ENCODE measurements at regions not wholly inside any gene's neighbourhood (a gene's known extent, or its start where the extent isn't known, plus 50 kb on each side); places are given as distances from the start of the nearest gene placed in this dataset.
A peak's percentile ranks its signal among the peaks of the same experiment; 100 is the strongest.

- POLR2A ChIA-PET = interaction anchor here (1.2 kb wide), 1 partner anchor 38 kb away, joined by 3 read pairs; no protein-coding TSS in a partner anchor
- H3K9me3 ChIP-seq (ENCODE audit: low read length) = no peaks in the 10 kb centered on the region
- intact Hi-C loops (cut with micrococcal nuclease; ENCODE audit: unreplicated experiment) = no loop called here
- no peaks in the 10 kb centered on the region for H3K9me2 ChIP-seq (ENCODE audit: insufficient read depth, low read length)
- no peak overlapping the region for H3K4me3 ChIP-seq (ENCODE audit: low read depth, low read length, poor library complexity, severe bottlenecking)
- no peak overlapping the region for H3K4me2 ChIP-seq (ENCODE audit: low read length)
- no peak for DNase-seq (ENCODE audit: low spot score)
- H3K27ac ChIP-seq (ENCODE audit: low read depth, low read length, poor library complexity, severe bottlenecking) = no peak overlapping the region
- TF ChIP-seq CTCF (conservative IDR thresholded peaks at IDR 0.05; ENCODE audit: low read length) (no peak), EZH2phosphoT487 (IDR thresholded peaks at IDR 0.05; ENCODE audit: borderline replicate concordance, low read depth, low read length) (no peak)
- CTCF ChIA-PET (ENCODE audit: unreplicated experiment) = no interaction called here
- no peak overlapping the region for H2AFZ ChIP-seq (ENCODE audit: low read length)
- no peaks in the 10 kb centered on the region for H3K4me1 ChIP-seq (ENCODE audit: insufficient read depth, low read length, poor library complexity, severe bottlenecking)
- H3K79me2 ChIP-seq (ENCODE audit: insufficient read depth, low read depth, low read length) = no peaks in the 10 kb centered on the region
- no peaks in the 10 kb centered on the region for H3K36me3 ChIP-seq (ENCODE audit: insufficient read depth, low read length)
- no peaks in the 10 kb centered on the region for H4K20me1 ChIP-seq (ENCODE audit: insufficient read depth, low read length)
- BruUV-seq (replicated peaks) = no TSS peak
These were observed 528.6 kb downstream of the ANKRD50 start for GRCh38 chr4:124183926-124184325.

GRCh38 chr4:124184792-124185191 is 527.7 kb downstream of the ANKRD50 start:
- no peaks in the 10 kb centered on the region for H3K79me2 ChIP-seq (ENCODE audit: insufficient read depth, low read depth, low read length)
- ChIA-PET POLR2A (interaction anchor here (1.2 kb wide), 1 partner anchor 39 kb away, joined by 3 read pairs; no protein-coding TSS in a partner anchor), CTCF (ENCODE audit: unreplicated experiment) (no interaction called here)
- no peaks in the 10 kb centered on the region for H3K4me1 ChIP-seq (ENCODE audit: insufficient read depth, low read length, poor library complexity, severe bottlenecking)
- no peaks in the 10 kb centered on the region for H4K20me1 ChIP-seq (ENCODE audit: insufficient read depth, low read length)
- no peak overlapping the region for H3K4me3 ChIP-seq (ENCODE audit: low read depth, low read length, poor library complexity, severe bottlenecking)
- TF ChIP-seq EZH2phosphoT487 (IDR thresholded peaks at IDR 0.05; ENCODE audit: borderline replicate concordance, low read depth, low read length) (no peak), CTCF (conservative IDR thresholded peaks at IDR 0.05; ENCODE audit: low read length) (no peak)
- DNase-seq (ENCODE audit: low spot score) = no peak
- H3K9me3 ChIP-seq (ENCODE audit: low read length) = no peaks in the 10 kb centered on the region
- no peak overlapping the region for H2AFZ ChIP-seq (ENCODE audit: low read length)
- no peaks in the 10 kb centered on the region for H3K9me2 ChIP-seq (ENCODE audit: insufficient read depth, low read length)
- H3K4me2 ChIP-seq (ENCODE audit: low read length) = no peak overlapping the region
- BruUV-seq (replicated peaks) = no TSS peak
- H3K36me3 ChIP-seq (ENCODE audit: insufficient read depth, low read length) = no peaks in the 10 kb centered on the region
- intact Hi-C loops (cut with micrococcal nuclease; ENCODE audit: unreplicated experiment) = no loop called here
- no peak overlapping the region for H3K27ac ChIP-seq (ENCODE audit: low read depth, low read length, poor library complexity, severe bottlenecking)

DNA sequence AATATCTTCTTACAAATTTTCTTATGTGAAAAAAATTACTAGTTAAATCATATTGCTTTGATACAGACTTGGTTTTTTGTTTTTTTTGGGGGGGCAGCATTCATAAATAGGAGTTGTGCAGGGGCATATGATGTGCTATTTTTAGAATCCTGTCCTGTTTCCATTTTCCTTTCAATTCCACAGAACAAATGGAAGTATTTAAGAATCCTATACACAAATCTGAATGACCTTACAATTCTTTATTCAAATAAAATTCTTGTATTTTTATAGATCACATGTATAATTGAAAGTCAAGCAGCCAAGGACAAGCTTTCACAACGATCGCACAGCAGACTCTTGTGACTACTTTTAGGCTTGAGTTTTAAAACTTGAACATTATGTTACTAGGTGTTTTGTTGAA is 523.9 kb downstream of the ANKRD50 start:
- no peak overlapping the region for H2AFZ ChIP-seq (ENCODE audit: low read length)
- ChIA-PET POLR2A (no interaction called here), CTCF (ENCODE audit: unreplicated experiment) (no interaction called here)
- H3K4me1 ChIP-seq (ENCODE audit: insufficient read depth, low read length, poor library complexity, severe bottlenecking) = no peaks in the 10 kb centered on the region
- H3K4me3 ChIP-seq (ENCODE audit: low read depth, low read length, poor library complexity, severe bottlenecking) = no peak overlapping the region
- BruUV-seq (replicated peaks) = no TSS peak
- no peak overlapping the region for H3K4me2 ChIP-seq (ENCODE audit: low read length)
- intact Hi-C loops (cut with micrococcal nuclease; ENCODE audit: unreplicated experiment) = no loop called here
- no peaks in the 10 kb centered on the region for H3K9me2 ChIP-seq (ENCODE audit: insufficient read depth, low read length)
- no peak overlapping the region for H3K27ac ChIP-seq (ENCODE audit: low read depth, low read length, poor library complexity, severe bottlenecking)
- no peaks in the 10 kb centered on the region for H3K36me3 ChIP-seq (ENCODE audit: insufficient read depth, low read length)
- H3K79me2 ChIP-seq (ENCODE audit: insufficient read depth, low read depth, low read length) = no peaks in the 10 kb centered on the region
- TF ChIP-seq EZH2phosphoT487 (IDR thresholded peaks at IDR 0.05; ENCODE audit: borderline replicate concordance, low read depth, low read length) (no peak), CTCF (conservative IDR thresholded peaks at IDR 0.05; ENCODE audit: low read length) (0 out of 2 replicates have a peak, but pooled peaks have one; percentile 10)
- no peak for DNase-seq (ENCODE audit: low spot score)
- no peaks in the 10 kb centered on the region for H3K9me3 ChIP-seq (ENCODE audit: low read length)
- no peaks in the 10 kb centered on the region for H4K20me1 ChIP-seq (ENCODE audit: insufficient read depth, low read length)

Data from OCI-LY7 (cell line).